AG09309 (cell line): ENCODE measurements at regions not wholly inside any gene's neighbourhood (a gene's known extent, or its start where the extent isn't known, plus 50 kb on each side); places are given as distances from the start of the nearest gene placed in this dataset.

ENCODE experiments used
- DNase-seq: peaks from one replicate; pipeline ENCODE4 v3.0.0-alpha.2; 2010; ENCODE audit warnings: low read depth
- H3K4me3 ChIP-seq: 2 replicates; pipeline ENCODE4 v1.5.1; 2011; ENCODE audit warnings: mild to moderate bottlenecking, low read depth, low read length, moderate library complexity; ENCODE audit not compliant: control insufficient read depth
- CTCF ChIP-seq: IDR thresholded peaks from 2 replicates; pipeline ENCODE4 v1.5.1; 2011; ENCODE audit warnings: mild to moderate bottlenecking, low read depth, low read length, inconsistent platforms; ENCODE audit not compliant: insufficient read depth, control insufficient read depth; ENCODE audit errors: missing control alignments

GRCh38 chr4:171221181-171221580 is 592.0 kb upstream of the GALNTL6 start:
- TF ChIP-seq CTCF: no peak
- no peak for DNase-seq
- no peak overlapping the region for H3K4me3 ChIP-seq

- no peak for DNase-seq
- H3K4me3 ChIP-seq: no peak overlapping the region
- no peak for TF ChIP-seq CTCF
These were observed 609.8 kb upstream of the GALNTL6 start for GRCh38 chr4:171203425-171203824.

GRCh38 chr4:171202908-171203307 is 610.3 kb upstream of the GALNTL6 start:
- TF ChIP-seq CTCF: no peak
- no peak for DNase-seq
- H3K4me3 ChIP-seq: no peak overlapping the region

- no peak overlapping the region for H3K4me3 ChIP-seq
- DNase-seq: no peak
- TF ChIP-seq CTCF: no peak
These were observed 626.5 kb upstream of the GALNTL6 start for GRCh38 chr4:171186700-171187099.

GRCh38 chr4:171181090-171181489 is 632.1 kb upstream of the GALNTL6 start:
- no peak for TF ChIP-seq CTCF
- no peak for DNase-seq
- no peak overlapping the region for H3K4me3 ChIP-seq

- no peak overlapping the region for H3K4me3 ChIP-seq
- TF ChIP-seq CTCF: no peak
- no peak for DNase-seq
These were observed 642.5 kb upstream of the GALNTL6 start for GRCh38 chr4:171170671-171171070.

- H3K4me3 ChIP-seq: no peak overlapping the region
- TF ChIP-seq CTCF: no peak
- DNase-seq: no peak
These were observed 643.8 kb upstream of the GALNTL6 start for GRCh38 chr4:171169396-171169795.
